BJ (cell line): ENCODE measurements at regions not wholly inside any gene's neighbourhood (a gene's known extent, or its start where the extent isn't known, plus 50 kb on each side); places are given as distances from the start of the nearest gene placed in this dataset.

Source experiments
- CTCF ChIA-PET: fragments of 350-600 bp; formaldehyde crosslinking; extraction: SDS; loops from one replicate; lab custom pipeline; 2021; ENCODE audit warnings: antibody characterized with exemption, inconsistent platforms; lab: Yijun Ruan, JAX
- POLR2A ChIA-PET: fragments of 300-600 bp; sonication (Branson Sonifier 250); formaldehyde crosslinking; extraction: SDS; loops from one replicate; lab custom pipeline; 2021; ENCODE audit warnings: antibody characterized with exemption; lab: Charles Lee
- DNase-seq: peaks from one replicate; pipeline ENCODE4 v3.0.0-alpha.2; 2011; ENCODE audit warnings: low read depth
- H3K27me3 ChIP-seq: 2 replicates; pipeline ENCODE4 v1.6.0; 2011; ENCODE audit warnings: low read length; ENCODE audit not compliant: control insufficient read depth, insufficient read depth
- H3K36me3 ChIP-seq: 2 replicates; pipeline ENCODE4 v1.5.1; 2011; ENCODE audit warnings: low read length; ENCODE audit not compliant: control insufficient read depth, insufficient read depth
- H3K4me3 ChIP-seq: 2 replicates; pipeline ENCODE4 v1.5.1; 2011; ENCODE audit warnings: low read depth, mild to moderate bottlenecking, control low read depth, low read length
- TF ChIP-seq, protein P1 (sequence below): IDR thresholded peaks from 2 replicates; pipeline ENCODE4 v1.5.1; 2011; ENCODE audit warnings: low read depth, mild to moderate bottlenecking, control low read depth, inconsistent platforms, low read length, moderate library complexity; ENCODE audit not compliant: insufficient read depth

GRCh38 chr3:39593341-39593740 lies 125.9 kb downstream of the MOBP start:
- Histone ChIP-seq H3K27me3 (peaks cover 2% of the 10 kb centered on the region; the same call in 1 of the 2 replicates), H3K36me3 (no peaks in the 10 kb centered on the region), H3K4me3 (no peak overlapping the region)
- TF ChIP-seq, protein P1, sequence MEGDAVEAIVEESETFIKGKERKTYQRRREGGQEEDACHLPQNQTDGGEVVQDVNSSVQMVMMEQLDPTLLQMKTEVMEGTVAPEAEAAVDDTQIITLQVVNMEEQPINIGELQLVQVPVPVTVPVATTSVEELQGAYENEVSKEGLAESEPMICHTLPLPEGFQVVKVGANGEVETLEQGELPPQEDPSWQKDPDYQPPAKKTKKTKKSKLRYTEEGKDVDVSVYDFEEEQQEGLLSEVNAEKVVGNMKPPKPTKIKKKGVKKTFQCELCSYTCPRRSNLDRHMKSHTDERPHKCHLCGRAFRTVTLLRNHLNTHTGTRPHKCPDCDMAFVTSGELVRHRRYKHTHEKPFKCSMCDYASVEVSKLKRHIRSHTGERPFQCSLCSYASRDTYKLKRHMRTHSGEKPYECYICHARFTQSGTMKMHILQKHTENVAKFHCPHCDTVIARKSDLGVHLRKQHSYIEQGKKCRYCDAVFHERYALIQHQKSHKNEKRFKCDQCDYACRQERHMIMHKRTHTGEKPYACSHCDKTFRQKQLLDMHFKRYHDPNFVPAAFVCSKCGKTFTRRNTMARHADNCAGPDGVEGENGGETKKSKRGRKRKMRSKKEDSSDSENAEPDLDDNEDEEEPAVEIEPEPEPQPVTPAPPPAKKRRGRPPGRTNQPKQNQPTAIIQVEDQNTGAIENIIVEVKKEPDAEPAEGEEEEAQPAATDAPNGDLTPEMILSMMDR: no peak
- ChIA-PET CTCF (no interaction called here), POLR2A (no interaction called here)
- DNase-seq: no peak

- Histone ChIP-seq H3K27me3 (no peaks in the 10 kb centered on the region), H3K36me3 (no peaks in the 10 kb centered on the region), H3K4me3 (no peak overlapping the region)
- TF ChIP-seq, protein P1: no peak
- ChIA-PET POLR2A (no interaction called here), CTCF (interaction anchor here (1.0 kb wide), 1 partner anchor 10 kb away, joined by 3 read pairs; no protein-coding TSS in a partner anchor)
- no peak for DNase-seq
These were observed 133.8 kb downstream of the MOBP start for GRCh38 chr3:39601241-39601640.

DNA sequence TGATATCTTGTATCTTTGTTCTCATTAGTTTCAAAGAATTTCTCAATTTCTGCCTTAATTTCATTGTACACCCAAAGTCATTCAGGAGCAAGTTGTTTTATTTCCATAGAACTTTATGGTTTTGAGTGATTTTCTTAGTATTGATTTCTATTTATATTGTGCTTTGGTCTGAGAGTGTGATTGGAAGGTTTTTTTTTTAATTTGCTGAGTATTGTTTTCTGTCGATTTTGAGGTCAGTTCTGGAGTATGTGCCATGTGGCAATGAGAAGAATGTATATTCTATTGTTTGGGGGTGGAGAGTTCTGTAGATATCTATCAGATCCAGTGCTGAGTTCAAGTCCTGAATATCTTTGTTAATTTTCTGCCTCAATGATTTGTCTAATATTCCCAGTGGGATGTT lies 138.4 kb downstream of the MOBP start:
- H3K4me3 ChIP-seq: no peak overlapping the region
- H3K27me3 ChIP-seq: no peaks in the 10 kb centered on the region
- TF ChIP-seq, protein P1: no peak
- DNase-seq: no peak
- POLR2A ChIA-PET: no interaction called here
- H3K36me3 ChIP-seq: no peaks in the 10 kb centered on the region
- CTCF ChIA-PET: no interaction called here

DNA sequence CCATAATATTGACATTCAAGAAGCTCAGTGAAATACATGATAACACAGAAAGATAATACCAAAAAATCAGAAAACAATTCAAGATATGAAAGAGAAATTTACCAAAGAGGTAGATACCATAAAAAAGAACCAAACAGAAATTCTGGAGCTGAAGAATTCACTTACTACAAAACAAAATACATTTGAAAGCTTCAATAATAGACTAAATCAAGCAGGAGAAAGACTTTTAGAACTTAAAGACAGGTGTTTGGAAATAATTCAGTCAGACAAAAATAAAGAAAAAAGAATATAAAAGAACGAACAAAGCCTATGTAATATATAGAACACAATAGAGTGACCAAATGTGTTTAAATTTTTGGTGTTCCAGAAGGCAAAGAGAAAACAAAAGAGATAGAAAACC lies 158.7 kb downstream of the MOBP start:
- ChIA-PET CTCF (no interaction called here), POLR2A (no interaction called here)
- Histone ChIP-seq H3K36me3 (no peaks in the 10 kb centered on the region), H3K4me3 (no peak overlapping the region), H3K27me3 (peaks cover 1% of the 10 kb centered on the region; the same call in 1 of the 2 replicates)
- no peak for DNase-seq
- TF ChIP-seq, protein P1: no peak

DNA sequence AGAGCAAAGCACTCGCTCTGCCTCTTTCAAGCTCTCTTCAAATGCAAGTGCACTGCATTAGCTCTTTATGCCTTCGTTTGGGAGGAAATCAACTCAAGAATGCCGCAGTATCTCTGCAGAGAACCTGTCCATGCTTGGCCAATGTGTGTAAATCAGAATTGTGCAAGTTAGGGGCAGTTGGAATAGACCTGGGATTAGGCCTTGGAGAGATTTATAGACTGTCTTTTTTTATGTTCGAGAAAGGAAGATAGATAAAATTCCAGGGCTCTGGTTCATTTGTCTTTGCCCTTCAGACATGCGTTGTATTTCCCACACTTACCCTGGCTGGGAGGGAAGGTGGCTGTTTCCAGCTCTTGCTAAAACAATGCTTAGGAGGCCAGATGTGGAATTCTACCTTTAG lies 163.7 kb downstream of the MOBP start:
- TF ChIP-seq, protein P1: no peak
- ChIA-PET CTCF (interaction anchor here (0.6 kb wide), 1 partner anchor 479 kb away, joined by 3 read pairs; no protein-coding TSS in a partner anchor), POLR2A (no interaction called here)
- DNase-seq: no peak
- no peaks in the 10 kb centered on the region for H3K36me3 ChIP-seq
- H3K4me3 ChIP-seq: no peak overlapping the region
- H3K27me3 ChIP-seq: no peaks in the 10 kb centered on the region; the same call in none of the 2 replicates
